GM20000 (cell line): ENCODE measurements at regions not wholly inside any gene's neighbourhood (a gene's known extent, or its start where the extent isn't known, plus 50 kb on each side); places are given as distances from the start of the nearest gene placed in this dataset.

Experiments used
- DNase-seq: peaks from one replicate; pipeline ENCODE4 v3.0.0; 2012; ENCODE audit warnings: low spot score
- CTCF ChIP-seq: IDR thresholded peaks from 2 replicates; pipeline ENCODE4 v1.5.1; 2012; ENCODE audit warnings: mild to moderate bottlenecking, control low read depth; ENCODE audit errors: extremely low read depth, missing control alignments

- DNase-seq = no peak
- TF ChIP-seq CTCF = no peak
Measured at GRCh38 chr3:109803274-109803673, 465.9 kb upstream of the DPPA4 start.

GRCh38 chr3:109804697-109805096, 467.4 kb upstream of the DPPA4 start:
- TF ChIP-seq CTCF = no peak
- DNase-seq = no peak

- DNase-seq = no peak
- no peak for TF ChIP-seq CTCF
Measured at GRCh38 chr3:109806929-109807328, 469.6 kb upstream of the DPPA4 start.

- TF ChIP-seq CTCF = no peak
- DNase-seq = no peak
Measured at GRCh38 chr3:109809513-109809912, 472.2 kb upstream of the DPPA4 start.

- TF ChIP-seq CTCF = no peak
- no peak for DNase-seq
Measured at GRCh38 chr3:109818081-109818480, 480.7 kb upstream of the DPPA4 start.

GRCh38 chr3:109819734-109820133, 482.4 kb upstream of the DPPA4 start:
- no peak for DNase-seq
- TF ChIP-seq CTCF = no peak

GRCh38 chr3:109825971-109826810, 488.8 kb upstream of the DPPA4 start:
- TF ChIP-seq CTCF = no peak
- no peak for DNase-seq
